ENCODE measurements at regions not wholly inside any gene's neighbourhood (a gene's known extent, or its start where the extent isn't known, plus 50 kb on each side); places are given as distances from the start of the nearest gene placed in this dataset.

- in situ Hi-C loops (cut with MboI): no loop called here
- no peaks in the 10 kb centered on the region for H3K4me1 ChIP-seq (ENCODE audit: control insufficient read depth, insufficient read depth, low read length)
- no peaks in the 10 kb centered on the region for H3K79me2 ChIP-seq (ENCODE audit: control insufficient read depth, insufficient read depth, low read length)
- no peaks in the 10 kb centered on the region for H4K20me1 ChIP-seq (ENCODE audit: control insufficient read depth, insufficient read depth)
- POLR2A ChIA-PET: no interaction called here
- no peak overlapping the region for H3K9ac ChIP-seq (ENCODE audit: control insufficient read depth, insufficient read depth, low read length)
- ATAC-seq (no peak), DNase-seq (ENCODE audit: low read depth, low spot score) (no peak), FAIRE-seq (no peak)
- H3K4me3 ChIP-seq: no peak overlapping the region
- H3K36me3 ChIP-seq (ENCODE audit: control insufficient read depth in 2 of 2, insufficient read depth in 2 of 2, low read length in 1 of 2): no peaks in the 10 kb centered on the region
- H2AFZ ChIP-seq (ENCODE audit: control insufficient read depth, low read depth, low read length): no peak overlapping the region
- SMC1A ChIA-PET (ENCODE audit: uncharacterized antibody, unreplicated experiment): no interaction called here
- no TSS peak for BruUV-seq (replicated peaks)
- RAD21 ChIA-PET (ENCODE audit: unreplicated experiment): no interaction called here
- H3K9me3 ChIP-seq (replicated peaks; ENCODE audit: control insufficient read depth, insufficient read depth, low read length): no peaks in the 10 kb centered on the region
- no peak for TF ChIP-seq TBL1XR1 (IDR thresholded peaks at IDR 0.05; ENCODE audit: low read depth, low read length)
- TF ChIP-seq SREBF1 (IDR thresholded peaks at IDR 0.05; ENCODE audit: low read length): no peak
- TF ChIP-seq FOS (IDR thresholded peaks at IDR 0.05; ENCODE audit: borderline replicate concordance, extremely low read depth, insufficient read length): no peak
- TF ChIP-seq ZSCAN29 (IDR thresholded peaks at IDR 0.05): no peak
- TF ChIP-seq ZNF217 (IDR thresholded peaks at IDR 0.05): no peak
- no peak for TF ChIP-seq WRNIP1 (IDR thresholded peaks at IDR 0.05; ENCODE audit: borderline replicate concordance, low read depth, low read length)
- no peak for TF ChIP-seq ZNF687 (IDR thresholded peaks at IDR 0.05)
- TF ChIP-seq E2F8 (IDR thresholded peaks at IDR 0.05; ENCODE audit: low read depth, partially characterized antibody): no peak
- TF ChIP-seq SMAD1 (IDR thresholded peaks at IDR 0.05; ENCODE audit: low read depth, partially characterized antibody): no peak
- TF ChIP-seq NR2F1 (conservative IDR thresholded peaks at IDR 0.05): no peak
- TF ChIP-seq YBX1 (IDR thresholded peaks at IDR 0.05): no peak
- TF ChIP-seq DPF2 (IDR thresholded peaks at IDR 0.05): no peak
- TF ChIP-seq SREBF2 (IDR thresholded peaks at IDR 0.05; ENCODE audit: low read length): no peak
- intact Hi-C loops (cut with micrococcal nuclease; ENCODE audit: unreplicated experiment): loop anchor here (10.0 kb wide), 1 partner anchor 241 kb away; no protein-coding TSS in a partner anchor
- H3K27me3 ChIP-seq (replicated peaks in 1 of 2; ENCODE audit: control insufficient read depth in 2 of 2, insufficient read depth in 2 of 2, low read length in 1 of 2): no peaks in the 10 kb centered on the region
- CTCF ChIA-PET: interaction anchor here (1.5 kb wide), 1 partner anchor 88 kb away, joined by 4 read pairs; no protein-coding TSS in a partner anchor
- no peak overlapping the region for H3K27ac ChIP-seq (ENCODE audit: control insufficient read depth, insufficient read depth)
- no peak overlapping the region for H3K4me2 ChIP-seq (ENCODE audit: control insufficient read depth, insufficient read depth)
Measured at GRCh38 chrX:30975467-30975866, 86.4 kb upstream of the TAB3 start.
